BLaER1 (cell line): ENCODE measurements at regions not wholly inside any gene's neighbourhood (a gene's known extent, or its start where the extent isn't known, plus 50 kb on each side); places are given as distances from the start of the nearest gene placed in this dataset.
A peak's percentile ranks its signal among the peaks of the same experiment; 100 is the strongest.

Source experiments
- H3K27ac ChIP-seq: shearing (Covaris generic); formaldehyde crosslinking; 2 replicates; pipeline ENCODE4 v1.8.1; 2022
- H3K27me3 ChIP-seq: shearing (Covaris generic); formaldehyde crosslinking; 2 replicates; pipeline ENCODE4 v1.8.1; 2022
- H3K36me3 ChIP-seq: shearing (Covaris generic); formaldehyde crosslinking; 2 replicates; pipeline ENCODE4 v1.8.1; 2022
- H3K4me1 ChIP-seq: shearing (Covaris generic); formaldehyde crosslinking; 2 replicates; pipeline ENCODE4 v1.8.1; 2022
- H3K4me2 ChIP-seq: shearing (Covaris generic); formaldehyde crosslinking; 2 replicates; pipeline ENCODE4 v1.8.1; 2022
- H3K4me3 ChIP-seq: shearing (Covaris generic); formaldehyde crosslinking; 2 replicates; pipeline ENCODE4 v1.8.1; 2022
- H3K9ac ChIP-seq: shearing (Covaris generic); formaldehyde crosslinking; 2 replicates; pipeline ENCODE4 v1.8.1; 2022
- H3K9me3 ChIP-seq: shearing (Covaris generic); formaldehyde crosslinking; 2 replicates; pipeline ENCODE4 v1.8.1; 2022
- H4K20me1 ChIP-seq: shearing (Covaris generic); formaldehyde crosslinking; 2 replicates; pipeline ENCODE4 v1.8.1; 2022
- Cebpa-rat ChIP-seq: shearing (Covaris generic); IDR thresholded peaks from 2 replicates; pipeline ENCODE4 v1.8.1; 2022

GRCh38 chr17:77425791-77426641, 285.2 kb downstream of the SEC14L1 start:
- H3K4me1 ChIP-seq, result peaks cover 100% of the 10 kb centered on the region
- H3K27me3 ChIP-seq, result no peaks in the 10 kb centered on the region
- H3K9ac ChIP-seq, result peak overlapping the region; percentile 73
- H3K4me3 ChIP-seq, result peak overlapping the region; percentile 57
- H3K27ac ChIP-seq, result peak overlapping the region; percentile 99
- H3K4me2 ChIP-seq, result peak overlapping the region; percentile 99
- no peak for TF ChIP-seq Cebpa-rat
- peaks cover 41% of the 10 kb centered on the region for H4K20me1 ChIP-seq
- no peaks in the 10 kb centered on the region for H3K36me3 ChIP-seq
- no peaks in the 10 kb centered on the region for H3K9me3 ChIP-seq

- H3K4me2 ChIP-seq, result peak overlapping the region; percentile 99
- H3K27me3 ChIP-seq, result no peaks in the 10 kb centered on the region
- H4K20me1 ChIP-seq, result peaks cover 35% of the 10 kb centered on the region
- peak overlapping the region; percentile 57 for H3K4me3 ChIP-seq
- peak overlapping the region; percentile 99 for H3K27ac ChIP-seq
- peak overlapping the region; percentile 73 for H3K9ac ChIP-seq
- H3K36me3 ChIP-seq, result no peaks in the 10 kb centered on the region
- H3K9me3 ChIP-seq, result no peaks in the 10 kb centered on the region
- H3K4me1 ChIP-seq, result peaks cover 100% of the 10 kb centered on the region
- TF ChIP-seq Cebpa-rat, result no peak
Observed at GRCh38 chr17:77426676-77427386, 286.1 kb downstream of the SEC14L1 start.

GRCh38 chr17:77427391-77427991, 286.7 kb downstream of the SEC14L1 start:
- H3K4me3 ChIP-seq, result no peak overlapping the region; the same call in 1 of the 2 replicates
- H3K4me2 ChIP-seq, result peak overlapping the region; percentile 99
- H3K4me1 ChIP-seq, result peaks cover 100% of the 10 kb centered on the region
- H3K27me3 ChIP-seq, result no peaks in the 10 kb centered on the region
- H4K20me1 ChIP-seq, result peaks cover 28% of the 10 kb centered on the region
- H3K36me3 ChIP-seq, result no peaks in the 10 kb centered on the region
- peak overlapping the region; percentile 99 for H3K27ac ChIP-seq
- TF ChIP-seq Cebpa-rat, result no peak
- H3K9me3 ChIP-seq, result no peaks in the 10 kb centered on the region
- H3K9ac ChIP-seq, result peak overlapping the region; percentile 73; the same call in 1 of the 2 replicates

GRCh38 chr17:77428020-77428748, 287.4 kb downstream of the SEC14L1 start:
- H3K36me3 ChIP-seq, result no peaks in the 10 kb centered on the region
- peak overlapping the region; percentile 99 for H3K27ac ChIP-seq
- peaks cover 26% of the 10 kb centered on the region for H4K20me1 ChIP-seq

GRCh38 chr17:77428749-77429368, 288.1 kb downstream of the SEC14L1 start:
- Histone ChIP-seq H3K9ac (peak overlapping the region; percentile 67; the same call in 1 of the 2 replicates), H3K4me1 (peaks cover 100% of the 10 kb centered on the region), H3K4me3 (peak overlapping the region; percentile 49; the same call in 1 of the 2 replicates), H3K4me2 (peak overlapping the region; percentile 99), H3K36me3 (no peaks in the 10 kb centered on the region), H4K20me1 (peaks cover 26% of the 10 kb centered on the region), H3K27ac (peak overlapping the region; percentile 99), H3K9me3 (no peaks in the 10 kb centered on the region), H3K27me3 (no peaks in the 10 kb centered on the region)
- no peak for TF ChIP-seq Cebpa-rat

More at GRCh38 chr17:77428020-77428748, 287.4 kb downstream of the SEC14L1 start:
- peak overlapping the region; percentile 99 for H3K4me2 ChIP-seq
- H3K4me3 ChIP-seq, result no peak overlapping the region
- H3K9ac ChIP-seq, result peak overlapping the region; percentile 73; the same call in 1 of the 2 replicates
- H3K27me3 ChIP-seq, result no peaks in the 10 kb centered on the region
- H3K9me3 ChIP-seq, result no peaks in the 10 kb centered on the region
- H3K4me1 ChIP-seq, result peaks cover 100% of the 10 kb centered on the region
- no peak for TF ChIP-seq Cebpa-rat

- H3K9me3 ChIP-seq, result no peaks in the 10 kb centered on the region
- no peaks in the 10 kb centered on the region for H3K27me3 ChIP-seq
- peak overlapping the region; percentile 99 for H3K27ac ChIP-seq
- H4K20me1 ChIP-seq, result peaks cover 26% of the 10 kb centered on the region
- no peaks in the 10 kb centered on the region for H3K36me3 ChIP-seq
- TF ChIP-seq Cebpa-rat, result peak; percentile 84
- H3K4me1 ChIP-seq, result peaks cover 100% of the 10 kb centered on the region
- H3K4me2 ChIP-seq, result peak overlapping the region; percentile 99
- H3K9ac ChIP-seq, result peak overlapping the region; percentile 67
- H3K4me3 ChIP-seq, result peak overlapping the region; percentile 49
Observed at GRCh38 chr17:77429369-77429968, 288.7 kb downstream of the SEC14L1 start.

- Histone ChIP-seq H4K20me1 (peaks cover 26% of the 10 kb centered on the region), H3K9ac (peak overlapping the region; percentile 67), H3K36me3 (no peaks in the 10 kb centered on the region), H3K4me3 (peak overlapping the region; percentile 49), H3K27me3 (no peaks in the 10 kb centered on the region), H3K9me3 (no peaks in the 10 kb centered on the region), H3K4me2 (peak overlapping the region; percentile 99), H3K27ac (peak overlapping the region; percentile 99), H3K4me1 (peaks cover 100% of the 10 kb centered on the region)
- TF ChIP-seq Cebpa-rat, result no peak
Observed at GRCh38 chr17:77429969-77430752, 289.4 kb downstream of the SEC14L1 start.
